Daoy (cell line): ENCODE measurements at regions not wholly inside any gene's neighbourhood (a gene's known extent, or its start where the extent isn't known, plus 50 kb on each side); places are given as distances from the start of the nearest gene placed in this dataset.

Experiments used
- DNase-seq: peaks from one replicate; pipeline ENCODE4 v3.0.0-alpha.2; 2015; ENCODE audit warnings: low read depth

DNA sequence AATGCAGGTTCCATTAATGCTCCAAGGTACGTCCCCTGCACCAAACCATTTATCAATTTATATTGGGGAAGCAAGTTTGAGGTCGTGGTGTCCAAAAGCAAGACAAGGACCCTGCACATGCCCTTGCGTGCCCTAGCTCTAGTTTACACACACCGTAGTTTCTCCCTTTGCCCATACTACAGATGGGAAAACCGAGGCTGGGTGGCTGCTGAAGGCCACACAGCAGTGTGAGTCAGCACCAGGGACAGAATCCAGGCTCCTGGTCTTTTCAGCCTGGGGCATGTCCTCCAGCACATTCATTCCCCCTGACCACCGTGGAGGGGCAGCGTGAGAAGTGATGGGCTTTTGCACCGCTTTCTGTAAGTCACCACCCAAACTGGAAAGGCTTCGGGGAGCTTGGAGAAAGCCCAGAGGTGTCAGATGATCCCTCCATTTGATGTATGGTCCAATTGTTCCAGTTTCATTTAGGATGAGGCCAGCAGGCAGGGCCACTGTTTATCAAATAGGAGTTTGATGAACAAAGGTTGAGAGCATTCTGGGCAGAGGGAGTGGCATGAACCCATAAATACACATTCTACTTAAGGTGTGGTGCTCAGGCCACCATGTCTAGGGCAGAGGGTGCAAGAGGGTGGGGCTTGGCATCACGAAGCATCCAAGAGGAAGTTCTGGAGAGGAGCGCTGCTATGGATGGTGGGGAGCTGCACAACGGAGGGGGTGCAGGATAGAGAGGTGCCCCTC, 274.1 kb downstream of the HAUS1 start:
- DNase-seq = no peak

DNA sequence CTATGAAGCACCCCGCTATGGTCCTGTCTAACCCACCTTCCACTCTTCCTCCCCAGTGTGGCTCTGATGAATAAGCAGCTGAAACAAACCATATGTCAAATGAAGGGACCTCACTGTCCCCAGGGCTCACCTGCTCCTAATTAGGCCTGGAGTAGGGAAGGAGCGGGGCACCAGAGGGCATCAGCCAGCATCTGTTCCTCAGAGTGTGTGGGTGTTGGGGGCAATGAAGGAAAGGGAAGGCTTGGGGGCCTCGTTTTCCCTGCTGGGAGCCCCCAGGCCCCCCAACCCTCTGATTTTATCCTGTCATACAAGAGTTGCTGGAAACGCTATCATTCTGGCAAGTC, 274.7 kb downstream of the HAUS1 start:
- no peak for DNase-seq

DNA sequence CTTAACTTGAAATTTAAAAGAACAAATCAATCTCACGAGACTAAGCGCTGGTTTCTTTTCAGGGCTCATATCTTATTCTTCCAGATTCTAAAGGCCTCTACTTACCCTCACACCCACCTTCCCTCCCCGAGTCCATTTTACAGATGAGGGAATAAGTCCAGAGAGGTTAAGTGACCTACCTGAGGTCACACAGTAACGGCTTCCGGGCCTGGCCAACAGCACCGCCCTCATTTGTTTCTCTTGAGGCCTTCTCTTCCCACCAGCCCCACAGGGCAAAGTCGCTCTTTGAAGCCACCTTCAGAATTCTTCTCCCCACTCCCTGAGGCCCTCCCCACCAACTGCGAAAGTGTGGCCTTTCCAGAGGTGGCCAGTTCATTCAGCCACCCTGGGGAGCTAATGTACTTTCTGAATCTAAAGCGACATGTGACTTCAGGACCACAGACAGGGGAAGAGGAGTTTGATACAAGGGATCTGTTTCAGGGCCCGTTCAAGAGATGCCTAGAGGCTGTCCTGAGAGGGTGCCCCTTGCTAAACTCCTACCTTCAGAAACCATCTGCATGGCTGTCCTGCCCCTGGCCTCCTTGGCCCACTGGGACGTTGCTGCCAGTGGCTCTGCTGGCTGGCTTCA, 275.3 kb downstream of the HAUS1 start:
- no peak for DNase-seq

- DNase-seq = no peak
These were observed 271.9 kb downstream of the LOXHD1 start for GRCh38 chr18:46385124-46385523.

DNA sequence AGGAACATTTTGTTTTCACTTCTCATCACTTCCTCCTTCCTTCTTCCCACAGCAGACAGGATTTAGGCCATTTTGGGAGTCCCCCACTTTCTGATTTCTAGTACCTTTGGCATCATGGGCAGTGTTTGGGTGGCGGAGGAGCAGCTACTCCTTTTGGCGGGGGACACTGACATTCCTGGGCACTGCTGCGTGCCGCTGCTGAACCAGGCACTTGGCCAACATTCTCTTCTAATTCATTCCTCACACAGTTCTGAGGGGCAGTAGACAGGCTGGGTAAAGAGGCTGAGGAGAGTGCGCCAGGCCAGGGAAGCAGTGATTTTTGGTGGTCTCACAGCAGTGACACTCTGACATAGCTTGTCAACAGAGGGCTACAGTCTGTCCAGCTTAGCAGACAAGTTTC, 270.2 kb downstream of the LOXHD1 start:
- no peak for DNase-seq

- DNase-seq = peak; percentile 23
These were observed 269.4 kb downstream of the LOXHD1 start for GRCh38 chr18:46387441-46388131.

- DNase-seq = no peak
These were observed 268.7 kb downstream of the LOXHD1 start for GRCh38 chr18:46388286-46388685.

DNA sequence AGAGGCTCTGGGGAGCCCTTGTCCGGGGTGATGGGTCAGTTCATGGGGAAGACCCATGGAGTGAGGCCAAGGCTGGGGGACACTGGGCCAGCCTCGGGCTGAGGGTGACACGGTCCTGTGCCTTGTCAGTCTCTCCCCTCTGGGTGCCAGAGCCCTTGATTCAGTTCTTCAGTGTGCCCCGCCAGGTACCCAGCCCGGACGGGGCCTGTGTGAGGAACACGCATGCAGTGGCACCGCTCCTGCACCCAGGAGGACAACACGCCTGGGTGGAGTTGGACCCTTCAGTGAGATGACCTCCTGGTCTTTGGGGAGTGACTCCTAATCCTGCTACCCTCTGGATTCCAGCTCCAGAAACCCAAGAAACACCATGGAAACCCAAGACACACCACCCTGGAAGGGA, 264.4 kb downstream of the LOXHD1 start:
- no peak for DNase-seq

- DNase-seq = peak; percentile 30
These were observed 263.8 kb downstream of the LOXHD1 start for GRCh38 chr18:46393230-46393629.

GRCh38 chr18:46393961-46394360, 263.1 kb downstream of the LOXHD1 start:
- no peak for DNase-seq

GRCh38 chr18:46395795-46396194, 261.2 kb downstream of the LOXHD1 start:
- no peak for DNase-seq

- no peak for DNase-seq
These were observed 259.8 kb downstream of the LOXHD1 start for GRCh38 chr18:46397174-46397573.

DNA sequence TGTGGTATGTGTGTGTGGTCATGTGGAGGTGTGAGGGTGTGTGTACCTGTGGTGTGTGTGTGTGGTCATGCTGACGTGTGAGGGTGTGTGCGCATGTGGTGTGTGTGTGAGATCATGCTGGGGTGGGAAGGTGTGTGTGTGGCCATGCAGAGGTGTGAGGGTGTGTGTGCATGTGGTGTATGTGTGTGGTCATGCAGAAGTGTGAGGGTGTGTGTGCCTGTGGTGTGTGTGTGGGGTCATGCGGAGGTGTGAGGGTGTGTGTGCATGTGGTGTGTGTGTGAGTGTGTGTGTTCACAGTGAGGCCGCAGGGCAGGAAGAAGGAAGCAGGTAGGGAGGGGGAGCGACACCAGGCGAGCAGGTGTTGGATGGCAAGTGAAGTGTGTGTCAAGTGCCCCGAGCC, 259.0 kb downstream of the LOXHD1 start:
- no peak for DNase-seq

GRCh38 chr18:46398625-46399024, 258.4 kb downstream of the LOXHD1 start:
- DNase-seq = no peak

DNA sequence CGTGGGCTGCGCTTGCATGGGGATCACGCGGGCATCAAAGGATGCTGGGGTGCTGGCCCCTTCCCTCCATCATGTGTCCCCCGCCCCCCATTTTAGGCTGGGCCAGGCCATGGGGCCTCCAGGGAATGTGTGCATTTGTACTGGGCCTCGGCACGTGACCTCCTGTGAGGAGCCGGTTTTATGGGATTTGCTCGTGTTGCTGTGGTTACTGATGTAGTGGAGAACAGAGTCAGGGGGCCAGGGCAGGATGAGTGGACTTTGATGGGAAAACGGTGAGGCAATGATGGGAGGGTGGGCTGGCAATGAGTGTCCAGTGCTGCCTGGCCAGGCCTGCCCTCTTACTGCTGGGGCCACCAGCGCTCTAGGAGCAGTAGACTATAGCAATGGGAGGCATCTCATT, 257.7 kb downstream of the LOXHD1 start:
- no peak for DNase-seq

DNA sequence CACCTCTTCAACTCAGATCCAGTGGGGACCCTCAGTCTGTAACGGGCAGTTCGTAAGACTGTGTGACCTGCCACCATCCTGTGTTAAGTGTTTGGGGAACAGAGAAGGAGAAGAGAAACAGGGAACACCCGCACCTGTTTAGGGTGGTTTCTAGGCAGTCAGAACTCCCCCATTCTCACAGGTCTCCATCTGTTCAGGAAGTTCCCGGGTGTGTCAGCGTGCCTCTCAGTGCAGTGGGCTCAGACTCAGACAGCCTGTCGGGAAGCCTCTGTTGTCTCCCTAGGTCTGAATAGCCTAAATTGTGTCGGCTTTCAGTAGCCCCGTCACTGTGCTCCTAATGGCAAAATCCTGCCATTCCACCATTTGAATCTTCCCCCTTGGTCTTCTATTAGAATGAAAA, 256.6 kb downstream of the LOXHD1 start:
- no peak for DNase-seq

DNA sequence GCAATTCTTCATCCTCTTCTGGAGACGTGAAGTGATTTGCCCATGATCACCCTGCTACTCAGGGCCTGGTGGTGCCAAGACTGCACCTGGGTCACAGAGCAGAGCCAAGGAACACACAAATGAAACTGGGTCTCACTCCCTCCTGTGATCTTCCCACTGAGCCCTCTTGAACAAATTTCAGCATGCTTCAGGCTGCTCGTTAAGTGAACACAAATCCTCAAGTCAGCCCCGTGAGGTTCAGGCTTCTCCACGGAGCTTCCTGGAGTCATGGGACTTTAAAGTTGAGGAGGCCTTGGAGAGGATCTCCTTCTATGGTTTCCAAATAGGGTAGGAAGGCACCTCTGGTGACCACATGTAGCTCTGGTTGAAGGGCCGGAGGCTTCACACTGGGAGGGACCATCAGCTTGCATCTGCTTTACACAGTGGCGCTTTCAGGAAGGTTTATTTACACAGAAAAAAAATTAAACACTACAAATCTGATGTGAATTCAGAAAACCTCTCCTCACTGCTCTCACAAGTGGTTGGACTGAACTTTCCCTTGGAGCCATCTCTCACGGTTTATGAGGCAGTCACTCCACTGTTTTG, 255.4 kb downstream of the LOXHD1 start:
- DNase-seq = no peak

DNA sequence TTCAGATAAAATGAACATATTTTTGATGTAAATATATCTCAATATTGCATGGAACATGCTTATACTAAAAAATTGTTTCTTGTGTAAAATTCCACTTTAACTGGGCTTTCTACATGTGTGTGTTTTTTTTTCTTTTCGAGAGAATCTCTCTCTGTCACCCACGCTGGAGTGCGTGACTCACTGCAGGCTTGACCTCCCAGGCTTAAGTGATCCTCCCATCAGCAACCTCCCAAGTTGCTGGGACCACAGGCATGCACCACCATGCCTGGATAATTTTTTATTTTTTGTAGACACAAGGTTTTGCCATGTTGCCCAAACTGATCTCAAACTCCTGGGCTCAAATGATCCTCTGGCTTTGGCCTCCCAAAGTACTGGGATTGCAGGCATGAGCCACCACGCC, 254.6 kb downstream of the LOXHD1 start:
- peak; percentile 74 for DNase-seq

DNA sequence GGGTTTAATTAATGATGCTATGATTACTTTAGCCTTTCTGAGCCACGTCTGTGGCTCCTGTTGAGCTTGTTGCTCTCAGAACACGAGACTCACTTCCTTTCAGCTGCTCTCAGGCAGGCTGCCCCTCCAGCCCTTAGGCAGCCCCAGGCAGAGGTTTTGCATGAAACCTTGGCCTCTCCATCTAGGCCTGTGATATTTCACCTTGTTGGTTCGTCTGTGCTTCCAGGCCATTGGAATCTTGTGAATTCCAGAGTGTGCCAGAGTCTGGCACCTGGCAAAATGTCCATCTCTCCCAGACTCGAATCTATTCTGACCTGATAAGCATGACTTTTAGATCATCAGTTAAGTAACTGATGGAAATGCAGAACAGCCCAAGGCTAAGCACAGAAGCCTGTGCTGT, 254.1 kb downstream of the LOXHD1 start:
- no peak for DNase-seq

- no peak for DNase-seq
These were observed 251.0 kb downstream of the LOXHD1 start for GRCh38 chr18:46405832-46406538.

GRCh38 chr18:46406539-46406932, 250.5 kb downstream of the LOXHD1 start:
- DNase-seq = no peak

GRCh38 chr18:46407486-46408166, 249.4 kb downstream of the LOXHD1 start:
- no peak for DNase-seq
